OCI-LY1 (cell line): ENCODE measurements at regions not wholly inside any gene's neighbourhood (a gene's known extent, or its start where the extent isn't known, plus 50 kb on each side); places are given as distances from the start of the nearest gene placed in this dataset.
"Not testable (repeated sequence)": the region's sequence is repeated elsewhere in the genome, so short reads cannot be mapped to it uniquely, and the experiment has no call there.

Experiments
- H2AFZ ChIP-seq: fragments of 200-600 bp; sonication (generic), shearing (Covaris generic); 2 replicates; pipeline ENCODE4 v1.6.0; 2014; ENCODE audit warnings: antibody characterized with exemption, mild to moderate bottlenecking, low read length
- H3F3A ChIP-seq: fragments of 200-600 bp; sonication (generic), shearing (Covaris generic); 2 replicates; pipeline ENCODE4 v1.6.0; 2014; ENCODE audit warnings: mild to moderate bottlenecking, antibody characterized with exemption, low read length, moderate library complexity; ENCODE audit not compliant: insufficient read depth
- H3K27ac ChIP-seq: fragments of 200-600 bp; sonication (generic); 2 replicates; pipeline ENCODE4 v1.5.1; 2014; ENCODE audit warnings: low read length, mixed run types, mild to moderate bottlenecking, low read depth; ENCODE audit not compliant: poor library complexity, severe bottlenecking
- H3K27me3 ChIP-seq: fragments of 200-600 bp; sonication (generic); 2 replicates; pipeline ENCODE4 v1.6.0; 2014; ENCODE audit warnings: antibody characterized with exemption, mild to moderate bottlenecking, low read length, moderate library complexity; ENCODE audit not compliant: insufficient read depth
- H3K36me3 ChIP-seq: fragments of 200-600 bp; sonication (generic); 2 replicates; pipeline ENCODE4 v1.6.1; 2014; ENCODE audit warnings: mild to moderate bottlenecking, antibody characterized with exemption, low read length, moderate library complexity, mixed read lengths; ENCODE audit not compliant: insufficient read depth
- H3K4me1 ChIP-seq: fragments of 200-600 bp; sonication (generic); 2 replicates; pipeline ENCODE4 v1.5.1; 2014; ENCODE audit warnings: mild to moderate bottlenecking, low read length, moderate library complexity; ENCODE audit not compliant: insufficient read depth, severe bottlenecking
- H3K4me2 ChIP-seq: fragments of 200-600 bp; sonication (generic), shearing (Covaris generic); 2 replicates; pipeline ENCODE4 v1.6.1; 2014; ENCODE audit warnings: low read length
- H3K4me3 ChIP-seq: fragments of 200-600 bp; sonication (generic); 2 replicates; pipeline ENCODE4 v1.5.1; 2014; ENCODE audit warnings: low read length, low read depth, mild to moderate bottlenecking, mixed read lengths; ENCODE audit not compliant: poor library complexity, severe bottlenecking
- H3K79me2 ChIP-seq: fragments of 200-600 bp; shearing (Covaris generic); 2 replicates; pipeline ENCODE4 v1.6.1; 2016; ENCODE audit warnings: mixed run types, low read length, mixed read lengths; ENCODE audit not compliant: insufficient read depth
- H3K9ac ChIP-seq: fragments of 200-600 bp; sonication (generic), shearing (Covaris generic); 2 replicates; pipeline ENCODE4 v1.6.1; 2014; ENCODE audit warnings: mild to moderate bottlenecking, low read length, mixed read lengths
- H3K9me2 ChIP-seq: fragments of 200-600 bp; sonication (generic), shearing (Covaris generic); 2 replicates; pipeline ENCODE4 v1.6.1; 2014; ENCODE audit warnings: low read depth, mild to moderate bottlenecking, low read length, mixed read lengths
- H3K9me3 ChIP-seq: fragments of 200-600 bp; shearing (Covaris generic); 2 replicates; pipeline ENCODE4 v1.6.1; 2014; ENCODE audit warnings: low read length, mixed read lengths
- H4K20me1 ChIP-seq: fragments of 200-600 bp; sonication (generic), shearing (Covaris generic); 2 replicates; pipeline ENCODE4 v1.6.0; 2016; ENCODE audit warnings: mild to moderate bottlenecking, low read length; ENCODE audit not compliant: insufficient read depth
- CTCF ChIP-seq: fragments of 200-600 bp; sonication (generic), shearing (Covaris generic); IDR thresholded peaks from 2 replicates; pipeline ENCODE4 v1.5.1; 2017; ENCODE audit warnings: mild to moderate bottlenecking, antibody characterized with exemption, low read length, moderate library complexity, mixed read lengths
- EZH2 ChIP-seq: fragments of 200-600 bp; sonication (generic), shearing (Covaris generic); IDR thresholded peaks from 2 replicates; pipeline ENCODE4 v1.8.0; 2017; ENCODE audit warnings: borderline replicate concordance, mixed run types, mild to moderate bottlenecking, antibody characterized with exemption, low read length, moderate library complexity, mixed read lengths

DNA sequence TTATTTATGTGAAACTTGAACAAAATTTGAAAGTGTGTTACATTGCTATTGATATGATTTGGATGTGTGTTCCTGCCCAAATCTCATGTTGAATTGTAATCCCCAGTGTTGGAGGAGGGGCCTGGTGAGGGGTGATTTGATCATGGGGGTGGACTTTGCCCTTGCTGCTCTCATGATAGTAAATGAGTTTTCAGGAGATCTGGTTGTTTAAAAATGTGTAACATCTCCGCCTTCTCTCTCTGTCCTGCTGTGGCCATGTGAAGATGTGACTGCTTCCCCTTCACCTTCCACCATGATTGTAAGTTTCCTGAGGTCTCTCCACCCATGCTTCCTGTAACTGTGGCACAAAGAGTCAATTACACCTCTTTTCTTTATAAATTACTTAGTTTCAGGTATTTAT is 1731.0 kb downstream of the SLITRK5 start:
- H3K79me2 ChIP-seq: no peaks in the 10 kb centered on the region
- TF ChIP-seq CTCF (no peak), EZH2 (no peak)
- no peak overlapping the region for H2AFZ ChIP-seq
- H3F3A ChIP-seq: no peaks in the 10 kb centered on the region
- no peaks in the 10 kb centered on the region for H3K36me3 ChIP-seq
- H4K20me1 ChIP-seq: no peaks in the 10 kb centered on the region
- H3K27me3 ChIP-seq: no peaks in the 10 kb centered on the region
- H3K9me3 ChIP-seq: no peaks in the 10 kb centered on the region
- H3K4me2 ChIP-seq: no peak overlapping the region
- H3K4me1 ChIP-seq: no peaks in the 10 kb centered on the region
- no peak overlapping the region for H3K9ac ChIP-seq
- no peaks in the 10 kb centered on the region for H3K9me2 ChIP-seq
- no peak overlapping the region for H3K27ac ChIP-seq
- no peak overlapping the region for H3K4me3 ChIP-seq

DNA sequence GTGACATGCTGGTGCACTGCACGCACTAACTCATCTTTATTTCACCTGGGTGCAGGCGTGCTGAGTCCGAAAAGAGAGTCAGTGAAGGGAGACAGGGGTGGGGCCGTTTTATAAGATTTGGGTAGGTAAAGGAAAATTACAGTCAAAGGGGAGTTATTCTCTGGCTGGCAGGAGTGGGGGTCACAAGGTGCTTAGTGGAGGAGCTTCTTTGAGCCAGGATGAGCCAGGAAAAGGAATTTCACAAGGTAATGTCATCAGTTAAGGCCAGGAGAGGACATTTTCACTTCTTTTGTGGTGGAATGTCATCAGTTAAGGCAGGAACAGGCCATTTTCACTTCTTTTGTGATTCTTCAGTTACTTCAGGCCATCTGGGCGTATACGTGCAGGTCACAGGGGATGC is 1734.9 kb downstream of the SLITRK5 start:
- H3K36me3 ChIP-seq, H2AFZ ChIP-seq, H3K9me3 ChIP-seq, H3F3A ChIP-seq, H3K79me2 ChIP-seq, H3K9ac ChIP-seq, H4K20me1 ChIP-seq, H3K27me3 ChIP-seq, H3K4me2 ChIP-seq, H3K4me1 ChIP-seq, H3K4me3 ChIP-seq, H3K27ac ChIP-seq, H3K9me2 ChIP-seq: not testable (repeated sequence)

- H2AFZ ChIP-seq: no peak overlapping the region
- no peak overlapping the region for H3K27ac ChIP-seq
- H3F3A ChIP-seq: no peaks in the 10 kb centered on the region
- no peak overlapping the region for H3K4me3 ChIP-seq
- H3K4me2 ChIP-seq: no peak overlapping the region
- H3K27me3 ChIP-seq: no peaks in the 10 kb centered on the region
- H3K4me1 ChIP-seq: no peaks in the 10 kb centered on the region
- H4K20me1 ChIP-seq: no peaks in the 10 kb centered on the region
- no peak overlapping the region for H3K9ac ChIP-seq
- TF ChIP-seq CTCF: no peak
- no peak for TF ChIP-seq EZH2
- H3K79me2 ChIP-seq: no peaks in the 10 kb centered on the region
- no peaks in the 10 kb centered on the region for H3K9me2 ChIP-seq
- no peaks in the 10 kb centered on the region for H3K36me3 ChIP-seq
- H3K9me3 ChIP-seq: no peaks in the 10 kb centered on the region
Measured at GRCh38 chr13:89407357-89407756, 1736.2 kb downstream of the SLITRK5 start.

GRCh38 chr13:89432997-89433396 is 1761.8 kb downstream of the SLITRK5 start:
- Histone ChIP-seq H3K4me2 (no peak overlapping the region), H3F3A (no peaks in the 10 kb centered on the region), H3K9ac (no peak overlapping the region), H3K4me1 (no peaks in the 10 kb centered on the region), H3K4me3 (no peak overlapping the region), H3K79me2 (no peaks in the 10 kb centered on the region), H3K27ac (no peak overlapping the region), H2AFZ (no peak overlapping the region), H4K20me1 (no peaks in the 10 kb centered on the region), H3K27me3 (no peaks in the 10 kb centered on the region), H3K36me3 (no peaks in the 10 kb centered on the region), H3K9me3 (no peaks in the 10 kb centered on the region), H3K9me2 (no peaks in the 10 kb centered on the region)
- no peak for TF ChIP-seq CTCF
- TF ChIP-seq EZH2: no peak

GRCh38 chr13:89434624-89435023 is 1763.5 kb downstream of the SLITRK5 start:
- not testable (repeated sequence) for H3K27ac ChIP-seq, H3K4me3 ChIP-seq, H3K79me2 ChIP-seq, H3K9me3 ChIP-seq, H3F3A ChIP-seq, H4K20me1 ChIP-seq, H3K9ac ChIP-seq, H3K4me1 ChIP-seq, H3K4me2 ChIP-seq, H3K27me3 ChIP-seq, H2AFZ ChIP-seq, H3K36me3 ChIP-seq, H3K9me2 ChIP-seq
